GM12892 (cell line): ENCODE measurements at regions not wholly inside any gene's neighbourhood (a gene's known extent, or its start where the extent isn't known, plus 50 kb on each side); places are given as distances from the start of the nearest gene placed in this dataset.

Source experiments
- POLR2A ChIP-seq: IDR thresholded peaks from 2 replicates; pipeline ENCODE4 v1.6.1; 2011; ENCODE audit warnings: low read depth, low read length, control low read depth
- POLR2AphosphoS5 ChIP-seq: IDR thresholded peaks from 2 replicates; pipeline ENCODE4 v1.6.1; 2011; ENCODE audit warnings: low read depth, low read length, control low read depth

- TF ChIP-seq POLR2A (no peak), POLR2AphosphoS5 (no peak)
Measured at GRCh38 chr5:66291771-66292170, 147.7 kb downstream of the SREK1 start.
